ENCODE measurements at regions not wholly inside any gene's neighbourhood (a gene's known extent, or its start where the extent isn't known, plus 50 kb on each side); places are given as distances from the start of the nearest gene placed in this dataset.
A peak's percentile ranks its signal among the peaks of the same experiment; 100 is the strongest.

DNA sequence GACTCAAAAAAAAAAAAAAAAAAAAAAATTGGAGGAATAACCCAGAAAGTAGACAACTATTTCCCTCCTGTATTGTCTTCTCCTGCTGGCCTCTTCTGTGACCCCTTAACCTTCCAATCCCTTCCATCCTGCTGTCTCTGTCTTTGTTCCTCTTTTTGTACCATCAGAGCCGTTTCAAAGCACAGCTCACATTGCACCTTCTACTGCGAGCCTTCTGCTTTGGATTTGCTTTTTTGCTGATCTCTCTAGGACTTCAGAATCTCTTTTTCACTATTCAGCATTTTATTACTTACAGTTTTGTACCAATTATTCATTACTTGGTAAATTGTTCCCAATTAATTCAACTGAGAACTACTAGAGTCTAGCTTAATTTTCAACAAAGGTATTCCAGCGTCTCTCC lies 284.0 kb upstream of the TBL1XR1 start:
- no peaks in the 10 kb centered on the region for H3K4me1 ChIP-seq (ENCODE audit: control insufficient read depth, insufficient read depth, low read length)
- DNase-seq (ENCODE audit: low read depth in 4 of 6, low spot score in 6 of 6): no peak
- 90% methylated on average over 2 of the region's 3 CpGs for WGBS (ENCODE audit: insufficient coverage)
- no peak overlapping the region for H3K27ac ChIP-seq (ENCODE audit: low read depth, low read length)
- H3K27me3 ChIP-seq (ENCODE audit: control insufficient read depth, insufficient read depth, low read length): no peaks in the 10 kb centered on the region
- no peak overlapping the region for H3K4me3 ChIP-seq (ENCODE audit: low read depth, low read length)
- H3K36me3 ChIP-seq (ENCODE audit: control insufficient read depth, insufficient read depth, low read length): no peaks in the 10 kb centered on the region
- no peaks in the 10 kb centered on the region for H3K9me3 ChIP-seq (ENCODE audit: control insufficient read depth, insufficient read depth, low read length)

GRCh38 chr3:177482048-177482691 lies 284.9 kb upstream of the TBL1XR1 start:
- Histone ChIP-seq H3K27me3 (ENCODE audit: control insufficient read depth, insufficient read depth, low read length) (no peaks in the 10 kb centered on the region), H3K36me3 (ENCODE audit: control insufficient read depth, insufficient read depth, low read length) (no peaks in the 10 kb centered on the region), H3K4me1 (ENCODE audit: control insufficient read depth, insufficient read depth, low read length) (no peaks in the 10 kb centered on the region), H3K4me3 (ENCODE audit: low read depth, low read length) (no peak overlapping the region), H3K9me3 (ENCODE audit: control insufficient read depth, insufficient read depth, low read length) (no peaks in the 10 kb centered on the region), H3K27ac (ENCODE audit: low read depth, low read length) (no peak overlapping the region)
- DNase-seq (ENCODE audit: low read depth in 4 of 6, low spot score in 6 of 6): peak in 1 of 6 donors; percentile 47
- WGBS (ENCODE audit: insufficient coverage): 17% methylated on average over 3 of the region's 6 CpGs

- no peaks in the 10 kb centered on the region for H3K27me3 ChIP-seq (ENCODE audit: control insufficient read depth, insufficient read depth, low read length)
- no peaks in the 10 kb centered on the region for H3K4me1 ChIP-seq (ENCODE audit: control insufficient read depth, insufficient read depth, low read length)
- no peaks in the 10 kb centered on the region for H3K9me3 ChIP-seq (ENCODE audit: control insufficient read depth, insufficient read depth, low read length)
- WGBS (ENCODE audit: insufficient coverage): no CpG with 5 or more reads among the region's 4 CpGs
- DNase-seq (ENCODE audit: low read depth in 4 of 6, low spot score in 6 of 6): no peak
- no peaks in the 10 kb centered on the region for H3K36me3 ChIP-seq (ENCODE audit: control insufficient read depth, insufficient read depth, low read length)
- H3K4me3 ChIP-seq (ENCODE audit: low read depth, low read length): no peak overlapping the region
- H3K27ac ChIP-seq (ENCODE audit: low read depth, low read length): no peak overlapping the region
Observed at GRCh38 chr3:177483182-177483967, 286.1 kb upstream of the TBL1XR1 start.

DNA sequence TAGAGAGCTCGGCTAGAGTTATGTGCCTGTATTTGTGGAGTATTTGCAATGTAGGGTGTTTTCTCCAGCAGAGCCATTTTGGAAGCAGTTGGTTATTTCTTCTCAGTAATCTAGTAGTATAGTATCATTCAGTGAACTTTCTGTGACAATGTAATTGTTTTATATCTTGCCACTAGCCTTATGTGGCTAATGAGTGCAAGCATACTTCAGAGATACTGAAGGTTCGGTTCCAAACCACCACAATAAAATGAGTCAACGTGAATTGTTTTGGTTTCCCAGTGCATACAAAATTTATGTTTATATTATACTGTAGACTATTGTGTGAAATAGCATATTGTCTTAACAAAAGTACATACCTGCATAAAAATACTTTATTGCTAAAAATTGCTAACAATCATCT lies 286.9 kb upstream of the TBL1XR1 start:
- no peak for DNase-seq (ENCODE audit: low read depth in 4 of 6, low spot score in 6 of 6)
- no CpG with 5 or more reads among the region's 3 CpGs for WGBS (ENCODE audit: insufficient coverage)
- H3K4me1 ChIP-seq (ENCODE audit: control insufficient read depth, insufficient read depth, low read length): no peaks in the 10 kb centered on the region
- no peak overlapping the region for H3K4me3 ChIP-seq (ENCODE audit: low read depth, low read length)
- no peak overlapping the region for H3K27ac ChIP-seq (ENCODE audit: low read depth, low read length)
- H3K36me3 ChIP-seq (ENCODE audit: control insufficient read depth, insufficient read depth, low read length): no peaks in the 10 kb centered on the region
- no peaks in the 10 kb centered on the region for H3K27me3 ChIP-seq (ENCODE audit: control insufficient read depth, insufficient read depth, low read length)
- H3K9me3 ChIP-seq (ENCODE audit: control insufficient read depth, insufficient read depth, low read length): no peaks in the 10 kb centered on the region

DNA sequence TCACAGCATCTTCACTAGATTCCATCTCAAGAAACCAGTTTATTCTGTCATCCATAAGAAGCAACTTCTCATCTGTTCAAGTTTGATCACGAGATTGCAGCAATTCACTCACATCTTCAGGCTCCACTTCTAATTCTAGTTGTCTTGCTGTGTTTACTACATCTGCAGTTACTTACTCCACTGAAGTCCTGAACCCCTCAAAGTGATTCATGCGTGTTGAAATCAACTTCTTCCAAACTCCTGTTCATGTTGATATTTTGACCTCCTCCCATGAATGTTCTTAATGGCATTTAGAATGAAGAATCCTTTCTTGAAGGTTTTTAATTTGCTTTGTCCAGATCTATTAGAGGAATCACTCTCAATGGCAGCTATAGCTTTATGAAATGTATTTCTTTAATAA lies 287.6 kb upstream of the TBL1XR1 start:
- DNase-seq (ENCODE audit: low read depth in 4 of 6, low spot score in 6 of 6): no peak
- H3K36me3 ChIP-seq (ENCODE audit: control insufficient read depth, insufficient read depth, low read length): no peaks in the 10 kb centered on the region
- no peaks in the 10 kb centered on the region for H3K9me3 ChIP-seq (ENCODE audit: control insufficient read depth, insufficient read depth, low read length)
- H3K4me3 ChIP-seq (ENCODE audit: low read depth, low read length): no peak overlapping the region
- no peaks in the 10 kb centered on the region for H3K27me3 ChIP-seq (ENCODE audit: control insufficient read depth, insufficient read depth, low read length)
- H3K27ac ChIP-seq (ENCODE audit: low read depth, low read length): no peak overlapping the region
- H3K4me1 ChIP-seq (ENCODE audit: control insufficient read depth, insufficient read depth, low read length): peaks cover 1% of the 10 kb centered on the region
- WGBS (ENCODE audit: insufficient coverage): 100% methylated on average over 1 of the region's 2 CpGs

GRCh38 chr3:177487635-177488186 lies 290.4 kb upstream of the TBL1XR1 start:
- H3K27ac ChIP-seq (ENCODE audit: low read depth, low read length): no peak overlapping the region

GRCh38 chr3:177488740-177489139 lies 291.5 kb upstream of the TBL1XR1 start:
- no peak for DNase-seq (ENCODE audit: low read depth in 4 of 6, low spot score in 6 of 6)
- H3K9me3 ChIP-seq (ENCODE audit: control insufficient read depth, insufficient read depth, low read length): no peaks in the 10 kb centered on the region
- H3K4me1 ChIP-seq (ENCODE audit: control insufficient read depth, insufficient read depth, low read length): peaks cover 19% of the 10 kb centered on the region
- no peak overlapping the region for H3K27ac ChIP-seq (ENCODE audit: low read depth, low read length)
- 88% methylated on average over 2 of the region's 2 CpGs for WGBS (ENCODE audit: insufficient coverage)
- H3K4me3 ChIP-seq (ENCODE audit: low read depth, low read length): no peak overlapping the region
- H3K36me3 ChIP-seq (ENCODE audit: control insufficient read depth, insufficient read depth, low read length): no peaks in the 10 kb centered on the region
- H3K27me3 ChIP-seq (ENCODE audit: control insufficient read depth, insufficient read depth, low read length): no peaks in the 10 kb centered on the region

More at GRCh38 chr3:177487635-177488186, 290.4 kb upstream of the TBL1XR1 start:
- Histone ChIP-seq H3K9me3 (ENCODE audit: control insufficient read depth, insufficient read depth, low read length) (no peaks in the 10 kb centered on the region), H3K27me3 (ENCODE audit: control insufficient read depth, insufficient read depth, low read length) (no peaks in the 10 kb centered on the region), H3K4me3 (ENCODE audit: low read depth, low read length) (no peak overlapping the region), H3K4me1 (ENCODE audit: control insufficient read depth, insufficient read depth, low read length) (peaks cover 19% of the 10 kb centered on the region), H3K36me3 (ENCODE audit: control insufficient read depth, insufficient read depth, low read length) (no peaks in the 10 kb centered on the region)
- 100% methylated on average over 2 of the region's 3 CpGs for WGBS (ENCODE audit: insufficient coverage)
- no peak for DNase-seq (ENCODE audit: low read depth in 4 of 6, low spot score in 6 of 6)

GRCh38 chr3:177490626-177491025 lies 293.3 kb upstream of the TBL1XR1 start:
- Histone ChIP-seq H3K4me3 (ENCODE audit: low read depth, low read length) (peak overlapping the region; percentile 3), H3K27ac (ENCODE audit: low read depth, low read length) (peak overlapping the region; percentile 72), H3K4me1 (ENCODE audit: control insufficient read depth, insufficient read depth, low read length) (peaks cover 19% of the 10 kb centered on the region), H3K36me3 (ENCODE audit: control insufficient read depth, insufficient read depth, low read length) (no peaks in the 10 kb centered on the region), H3K9me3 (ENCODE audit: control insufficient read depth, insufficient read depth, low read length) (no peaks in the 10 kb centered on the region), H3K27me3 (ENCODE audit: control insufficient read depth, insufficient read depth, low read length) (no peaks in the 10 kb centered on the region)
- peak in 3 of 6 donors; percentile 29 to 57 (median 32) for DNase-seq (ENCODE audit: low read depth in 4 of 6, low spot score in 6 of 6)
- no CpG with 5 or more reads among the region's 3 CpGs for WGBS (ENCODE audit: insufficient coverage)

DNA sequence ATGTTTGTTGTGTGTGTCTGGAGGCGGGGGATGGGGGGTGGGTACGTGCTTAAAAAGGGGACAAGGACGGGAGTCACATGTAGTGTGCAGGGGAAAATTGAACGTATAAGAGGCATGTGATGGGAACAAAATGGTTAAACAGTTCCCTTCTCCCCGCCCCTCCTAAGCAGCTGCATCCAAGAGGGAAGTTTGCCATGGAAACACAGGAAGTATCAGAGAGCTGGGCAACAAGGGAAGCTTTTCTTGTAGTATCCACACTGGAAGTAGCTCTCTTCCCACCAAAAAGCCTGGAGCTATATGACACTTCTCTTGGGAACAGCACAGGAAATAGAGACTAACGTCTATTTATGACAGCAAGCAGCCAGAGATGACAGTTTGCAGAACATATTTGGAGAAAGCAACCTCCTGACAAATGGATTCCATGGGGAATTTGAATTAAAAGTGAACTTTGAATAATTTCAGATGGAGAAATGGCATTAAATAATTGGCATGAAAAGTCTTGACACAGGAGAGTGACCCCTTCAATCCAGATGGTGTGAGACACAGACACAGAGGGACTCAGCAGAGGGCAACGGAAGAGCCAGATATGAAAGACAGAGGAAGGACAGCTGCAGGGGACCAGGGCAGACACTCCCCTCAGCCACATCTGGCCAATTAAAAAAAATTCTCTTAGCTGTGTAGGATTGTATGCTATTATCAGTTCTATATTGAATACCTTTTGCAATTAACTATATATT lies 294.2 kb upstream of the TBL1XR1 start:
- H3K9me3 ChIP-seq (ENCODE audit: control insufficient read depth, insufficient read depth, low read length): no peaks in the 10 kb centered on the region
- peak in 5 of 6 donors; percentile 71 to 95 (median 81) for DNase-seq (ENCODE audit: low read depth in 4 of 6, low spot score in 6 of 6)
- WGBS (ENCODE audit: insufficient coverage): 0% methylated on average over 1 of the region's 7 CpGs
- no peaks in the 10 kb centered on the region for H3K36me3 ChIP-seq (ENCODE audit: control insufficient read depth, insufficient read depth, low read length)
- peak overlapping the region; percentile 3 for H3K4me3 ChIP-seq (ENCODE audit: low read depth, low read length)
- no peaks in the 10 kb centered on the region for H3K27me3 ChIP-seq (ENCODE audit: control insufficient read depth, insufficient read depth, low read length)
- H3K27ac ChIP-seq (ENCODE audit: low read depth, low read length): peak overlapping the region; percentile 72
- H3K4me1 ChIP-seq (ENCODE audit: control insufficient read depth, insufficient read depth, low read length): peaks cover 19% of the 10 kb centered on the region
